ENCODE measurements at regions not wholly inside any gene's neighbourhood (a gene's known extent, or its start where the extent isn't known, plus 50 kb on each side); places are given as distances from the start of the nearest gene placed in this dataset.

DNA sequence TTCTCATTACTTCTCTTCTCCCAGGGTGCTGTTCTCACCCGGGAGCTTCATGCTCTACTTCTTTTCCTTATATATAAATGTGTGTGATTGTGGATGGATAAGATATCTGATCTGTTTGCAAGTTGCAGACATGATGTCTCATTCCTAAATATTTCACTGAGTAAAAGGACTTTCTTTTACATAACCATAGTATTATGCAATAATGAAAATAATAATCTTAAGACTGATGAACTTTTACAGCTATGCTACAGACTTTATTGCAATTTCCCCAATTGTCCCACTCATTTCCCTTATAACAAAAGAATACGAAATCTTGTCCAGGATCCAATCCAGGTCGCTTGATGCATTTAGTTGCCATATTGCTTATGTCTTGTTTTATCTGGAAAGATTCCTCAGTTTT is 284.5 kb upstream of the JAG1 start:
- ATAC-seq: no peak
- TF ChIP-seq POU6F1 (CRISPR knock-in tag; IDR thresholded peaks at IDR 0.05; ENCODE audit: borderline replicate concordance, low read depth) (no peak), ZFP3 (CRISPR knock-in tag; IDR thresholded peaks at IDR 0.05) (no peak), ZNF8 (CRISPR knock-in tag; IDR thresholded peaks at IDR 0.05) (no peak), ESRRG (CRISPR knock-in tag; IDR thresholded peaks at IDR 0.05) (no peak), RARB (CRISPR knock-in tag; IDR thresholded peaks at IDR 0.05) (no peak), OSR1 (CRISPR knock-in tag; IDR thresholded peaks at IDR 0.05) (no peak), ZNF70 (CRISPR knock-in tag; IDR thresholded peaks at IDR 0.05) (no peak), ZC3H10 (CRISPR knock-in tag; IDR thresholded peaks at IDR 0.05) (no peak), CSRNP3 (CRISPR knock-in tag; IDR thresholded peaks at IDR 0.05) (no peak), PPARA (CRISPR knock-in tag; IDR thresholded peaks at IDR 0.05; ENCODE audit: borderline replicate concordance) (no peak), ISL1 (CRISPR knock-in tag; IDR thresholded peaks at IDR 0.05) (no peak), TOX (CRISPR knock-in tag; IDR thresholded peaks at IDR 0.05; ENCODE audit: borderline replicate concordance) (no peak), ZFP30 (CRISPR knock-in tag; IDR thresholded peaks at IDR 0.05) (no peak)
- TF ChIP-seq, protein P1, sequence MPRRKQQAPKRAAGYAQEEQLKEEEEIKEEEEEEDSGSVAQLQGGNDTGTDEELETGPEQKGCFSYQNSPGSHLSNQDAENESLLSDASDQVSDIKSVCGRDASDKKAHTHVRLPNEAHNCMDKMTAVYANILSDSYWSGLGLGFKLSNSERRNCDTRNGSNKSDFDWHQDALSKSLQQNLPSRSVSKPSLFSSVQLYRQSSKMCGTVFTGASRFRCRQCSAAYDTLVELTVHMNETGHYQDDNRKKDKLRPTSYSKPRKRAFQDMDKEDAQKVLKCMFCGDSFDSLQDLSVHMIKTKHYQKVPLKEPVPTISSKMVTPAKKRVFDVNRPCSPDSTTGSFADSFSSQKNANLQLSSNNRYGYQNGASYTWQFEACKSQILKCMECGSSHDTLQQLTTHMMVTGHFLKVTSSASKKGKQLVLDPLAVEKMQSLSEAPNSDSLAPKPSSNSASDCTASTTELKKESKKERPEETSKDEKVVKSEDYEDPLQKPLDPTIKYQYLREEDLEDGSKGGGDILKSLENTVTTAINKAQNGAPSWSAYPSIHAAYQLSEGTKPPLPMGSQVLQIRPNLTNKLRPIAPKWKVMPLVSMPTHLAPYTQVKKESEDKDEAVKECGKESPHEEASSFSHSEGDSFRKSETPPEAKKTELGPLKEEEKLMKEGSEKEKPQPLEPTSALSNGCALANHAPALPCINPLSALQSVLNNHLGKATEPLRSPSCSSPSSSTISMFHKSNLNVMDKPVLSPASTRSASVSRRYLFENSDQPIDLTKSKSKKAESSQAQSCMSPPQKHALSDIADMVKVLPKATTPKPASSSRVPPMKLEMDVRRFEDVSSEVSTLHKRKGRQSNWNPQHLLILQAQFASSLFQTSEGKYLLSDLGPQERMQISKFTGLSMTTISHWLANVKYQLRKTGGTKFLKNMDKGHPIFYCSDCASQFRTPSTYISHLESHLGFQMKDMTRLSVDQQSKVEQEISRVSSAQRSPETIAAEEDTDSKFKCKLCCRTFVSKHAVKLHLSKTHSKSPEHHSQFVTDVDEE (CRISPR knock-in tag; IDR thresholded peaks at IDR 0.05): no peak

GRCh38 chr20:10960416-10960815 is 286.6 kb upstream of the JAG1 start:
- TF ChIP-seq ZNF8 (CRISPR knock-in tag; IDR thresholded peaks at IDR 0.05) (no peak), RARB (CRISPR knock-in tag; IDR thresholded peaks at IDR 0.05) (no peak), CSDC2 (CRISPR knock-in tag; IDR thresholded peaks at IDR 0.05) (no peak), BACH2 (CRISPR knock-in tag; IDR thresholded peaks at IDR 0.05; ENCODE audit: borderline replicate concordance) (no peak), ESRRG (CRISPR knock-in tag; IDR thresholded peaks at IDR 0.05) (no peak), ARNTL (CRISPR knock-in tag; IDR thresholded peaks at IDR 0.05; ENCODE audit: borderline replicate concordance, low read depth) (no peak), ZNF565 (CRISPR knock-in tag; conservative IDR thresholded peaks at IDR 0.05; ENCODE audit: low read depth) (no peak), CREB5 (CRISPR knock-in tag; IDR thresholded peaks at IDR 0.05; ENCODE audit: low read depth) (no peak), OSR1 (CRISPR knock-in tag; IDR thresholded peaks at IDR 0.05) (no peak), PATZ1 (CRISPR knock-in tag; IDR thresholded peaks at IDR 0.05; ENCODE audit: borderline replicate concordance) (no peak), POU6F1 (CRISPR knock-in tag; IDR thresholded peaks at IDR 0.05; ENCODE audit: borderline replicate concordance, low read depth) (no peak), ZFP30 (CRISPR knock-in tag; IDR thresholded peaks at IDR 0.05) (no peak), GLIS3 (CRISPR knock-in tag; IDR thresholded peaks at IDR 0.05) (no peak), CSRNP3 (CRISPR knock-in tag; IDR thresholded peaks at IDR 0.05) (no peak)
- TF ChIP-seq, protein P1 (CRISPR knock-in tag; IDR thresholded peaks at IDR 0.05): no peak
- no peak for ATAC-seq
